ENCODE measurements at regions not wholly inside any gene's neighbourhood (a gene's known extent, or its start where the extent isn't known, plus 50 kb on each side); places are given as distances from the start of the nearest gene placed in this dataset.
A peak's percentile ranks its signal among the peaks of the same experiment; 100 is the strongest.
"Not testable (repeated sequence)": the region's sequence is repeated elsewhere in the genome, so short reads cannot be mapped to it uniquely, and the experiment has no call there.

GRCh38 chr21:8194042-8194441 is 2327.3 kb upstream of the TPTE start:
- DNase-seq = not testable (repeated sequence)

GRCh38 chr21:8197377-8198027 is 2323.9 kb upstream of the TPTE start:
- DNase-seq = not testable (repeated sequence)

- not testable (repeated sequence) for DNase-seq
Observed at GRCh38 chr21:8205094-8205891, 2316.1 kb upstream of the TPTE start.

- DNase-seq = not testable (repeated sequence)
Observed at GRCh38 chr21:8205892-8206188, 2315.5 kb upstream of the TPTE start.

- peak; percentile 61 for DNase-seq
Observed at GRCh38 chr21:8212986-8213550, 2308.3 kb upstream of the TPTE start.

- DNase-seq = not testable (repeated sequence)
Observed at GRCh38 chr21:8214539-8214938, 2306.8 kb upstream of the TPTE start.

GRCh38 chr21:8229366-8230150 is 2291.8 kb upstream of the TPTE start:
- DNase-seq = not testable (repeated sequence)

GRCh38 chr21:8231252-8231651 is 2290.1 kb upstream of the TPTE start:
- not testable (repeated sequence) for DNase-seq

GRCh38 chr21:8233000-8233399 is 2288.4 kb upstream of the TPTE start:
- not testable (repeated sequence) for DNase-seq

- DNase-seq = not testable (repeated sequence)
Observed at GRCh38 chr21:8234059-8234458, 2287.3 kb upstream of the TPTE start.

GRCh38 chr21:8244723-8245641 is 2276.4 kb upstream of the TPTE start:
- DNase-seq = not testable (repeated sequence)

GRCh38 chr21:8245642-8246402 is 2275.6 kb upstream of the TPTE start:
- DNase-seq = not testable (repeated sequence)

- not testable (repeated sequence) for DNase-seq
Observed at GRCh38 chr21:8251701-8252100, 2269.7 kb upstream of the TPTE start.

- peak; percentile 41 for DNase-seq
Observed at GRCh38 chr21:8255094-8255493, 2266.3 kb upstream of the TPTE start.

GRCh38 chr21:8257083-8257799 is 2264.1 kb upstream of the TPTE start:
- peak; percentile 2 for DNase-seq

- DNase-seq = not testable (repeated sequence)
Observed at GRCh38 chr21:8260065-8260627, 2261.2 kb upstream of the TPTE start.

All from CD4-positive, alpha-beta T cell treated with Interleukin-17A for 1 hour (primary cell).